HG03439 (cell line): ENCODE measurements at regions not wholly inside any gene's neighbourhood (a gene's known extent, or its start where the extent isn't known, plus 50 kb on each side); places are given as distances from the start of the nearest gene placed in this dataset.

Experiments used
- ATAC-seq: cut with Tn5 transposase; IDR thresholded peaks from one replicate; pipeline ENCODE4 v1.9.1; 2021; ENCODE audit warnings: mild to moderate bottlenecking, moderate library complexity; ENCODE audit not compliant: unreplicated experiment

- no peak for ATAC-seq
Measured at GRCh38 chr21:27156666-27157065, 189.8 kb upstream of the ADAMTS5 start.

DNA sequence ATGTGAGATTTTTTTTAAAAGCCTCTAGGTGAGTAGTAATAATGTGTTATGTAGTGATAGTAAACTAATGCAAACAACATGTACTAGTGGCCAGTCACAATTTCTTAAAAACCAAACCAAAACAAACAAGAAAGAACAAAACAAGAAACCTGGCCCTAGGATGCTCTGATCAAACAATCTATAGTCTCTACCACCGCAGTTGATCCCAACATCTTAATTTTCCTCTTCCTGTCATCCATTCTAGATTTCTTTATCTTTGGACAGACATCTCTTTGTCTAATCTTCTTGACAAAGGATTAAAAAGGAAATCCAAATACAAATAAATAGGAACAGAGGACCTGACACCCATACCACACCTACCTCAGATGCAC lies 188.2 kb upstream of the ADAMTS5 start:
- no peak for ATAC-seq

GRCh38 chr21:27154451-27155129 lies 187.7 kb upstream of the ADAMTS5 start:
- ATAC-seq: no peak

GRCh38 chr21:27152996-27153395 lies 186.1 kb upstream of the ADAMTS5 start:
- ATAC-seq: no peak

GRCh38 chr21:27149034-27149433 lies 182.1 kb upstream of the ADAMTS5 start:
- ATAC-seq: no peak

GRCh38 chr21:27146268-27146667 lies 179.4 kb upstream of the ADAMTS5 start:
- ATAC-seq: no peak

DNA sequence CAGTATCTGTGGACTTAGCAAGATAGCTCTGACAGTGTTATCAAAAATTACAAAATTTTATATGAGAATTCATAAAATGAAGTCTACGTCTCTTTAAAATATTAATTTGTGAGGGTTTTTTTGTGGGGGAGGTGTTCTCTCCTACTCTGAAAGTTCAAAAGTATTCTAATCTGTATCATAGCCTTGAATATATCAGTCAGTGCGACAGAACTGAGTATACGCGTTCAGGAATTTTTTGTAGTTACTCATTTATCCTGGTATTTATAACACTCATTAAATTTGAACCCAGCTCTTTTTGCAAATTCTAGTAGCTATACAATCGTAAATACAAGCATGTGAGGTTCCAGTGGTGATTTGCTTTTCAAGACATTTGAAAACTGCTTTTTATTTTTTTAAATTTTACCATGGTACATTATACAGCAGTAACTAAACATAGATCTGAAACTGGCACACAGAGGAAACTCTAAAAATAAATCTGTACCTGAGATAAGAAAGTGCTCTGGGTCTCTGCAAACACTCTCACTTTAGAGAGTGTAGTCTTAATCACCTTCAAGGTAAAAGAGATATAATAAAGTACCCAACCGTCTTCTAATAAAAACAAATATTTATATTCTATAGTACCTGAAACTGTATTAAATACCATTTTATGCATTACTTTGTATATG lies 178.4 kb upstream of the ADAMTS5 start:
- no peak for ATAC-seq

- no peak for ATAC-seq
Measured at GRCh38 chr21:27143476-27143875, 176.6 kb upstream of the ADAMTS5 start.

DNA sequence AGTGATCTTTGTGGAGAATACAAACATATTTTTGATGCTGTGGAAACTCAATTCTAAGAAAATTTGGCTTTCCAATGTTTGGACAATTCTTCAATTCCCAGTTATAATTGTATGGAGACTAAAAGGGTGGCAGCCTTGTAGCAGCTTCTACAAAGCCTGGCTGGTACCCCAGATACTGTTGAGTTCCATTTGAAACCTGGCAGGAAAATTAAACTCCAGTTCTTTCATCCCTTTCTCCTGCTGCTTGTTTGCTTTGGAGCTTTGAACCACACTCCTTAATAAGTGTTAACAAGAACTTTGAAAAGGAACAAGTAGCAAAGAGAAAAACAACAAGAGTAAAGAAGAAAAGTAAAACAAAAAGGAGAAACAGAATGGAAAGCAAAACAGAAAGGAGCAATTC lies 172.6 kb upstream of the ADAMTS5 start:
- no peak for ATAC-seq

DNA sequence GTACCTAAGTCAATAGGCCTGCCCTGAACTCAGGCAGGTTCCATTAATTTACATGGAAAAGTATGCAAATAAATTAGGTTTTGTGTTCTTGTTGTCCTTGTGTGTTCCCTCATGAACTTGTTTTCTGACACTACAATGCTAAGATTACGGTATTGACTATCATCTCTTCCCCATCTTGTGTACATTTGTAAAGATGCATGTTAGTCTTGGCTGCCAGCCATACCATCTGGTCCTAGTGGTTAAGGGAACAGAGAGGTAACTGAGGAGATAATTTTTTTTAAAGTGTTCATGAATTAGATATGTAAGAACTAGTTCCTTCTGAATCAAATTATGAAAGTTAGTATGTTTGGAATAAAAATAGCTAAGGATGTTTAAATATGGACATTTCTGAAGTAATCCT lies 167.6 kb upstream of the ADAMTS5 start:
- ATAC-seq: no peak

- ATAC-seq: no peak
Measured at GRCh38 chr21:27132266-27132665, 165.4 kb upstream of the ADAMTS5 start.

DNA sequence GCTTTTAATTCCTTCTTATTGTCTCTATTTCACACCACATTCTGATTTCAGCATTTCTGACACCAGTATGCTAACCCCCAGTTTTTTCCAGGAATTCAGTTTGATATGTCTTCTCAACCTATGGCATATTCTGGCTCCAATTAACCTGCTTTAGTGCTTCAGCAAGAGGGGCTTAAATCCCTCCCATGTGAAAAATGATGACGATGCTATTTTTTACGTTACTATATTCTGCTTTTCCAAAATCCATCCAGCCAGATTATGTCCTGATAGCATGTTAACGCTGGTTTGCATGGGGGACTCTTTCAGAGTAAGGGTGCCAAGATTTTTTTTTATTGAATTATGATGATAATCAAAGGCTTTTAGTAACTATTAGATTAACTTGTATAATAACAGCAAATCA lies 163.3 kb upstream of the ADAMTS5 start:
- ATAC-seq: no peak

DNA sequence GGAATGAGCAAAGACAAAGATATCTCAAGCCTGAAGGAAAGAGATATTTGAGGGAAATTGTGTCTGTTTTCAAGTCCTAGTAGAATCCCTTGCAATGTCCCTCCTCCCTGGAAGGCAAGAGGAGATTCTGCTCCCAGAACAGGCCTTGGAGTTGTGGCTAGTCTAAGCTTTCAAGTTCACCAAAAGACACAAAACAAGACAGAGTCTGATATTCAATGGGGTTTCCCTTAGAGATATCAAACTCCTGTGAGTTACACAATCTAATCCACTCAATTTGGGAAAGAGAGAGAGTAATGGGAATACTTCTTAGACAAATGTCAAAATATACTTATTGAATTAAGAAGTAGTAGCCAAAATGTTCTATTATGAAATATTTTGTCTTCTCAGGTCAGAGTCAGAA lies 162.8 kb upstream of the ADAMTS5 start:
- ATAC-seq: no peak

DNA sequence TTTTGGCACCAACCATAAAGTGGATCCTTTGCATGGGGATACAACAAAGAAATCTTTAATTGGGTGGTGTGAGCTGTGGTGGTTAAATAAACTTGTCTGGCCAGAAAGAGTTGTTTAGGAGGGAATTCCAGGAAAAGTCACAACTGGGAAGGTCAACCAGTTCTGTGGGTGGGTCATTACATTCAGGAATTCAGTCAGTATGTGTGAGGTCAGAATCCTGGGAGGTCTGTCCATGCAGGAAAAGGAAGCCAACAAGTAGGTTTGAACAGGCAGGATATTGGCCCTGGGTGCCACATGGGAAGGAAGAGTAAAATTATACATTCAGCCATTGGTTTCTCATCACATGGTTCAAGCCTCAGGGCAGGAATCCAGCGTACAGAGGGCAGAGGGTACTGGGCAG lies 162.3 kb upstream of the ADAMTS5 start:
- no peak for ATAC-seq

DNA sequence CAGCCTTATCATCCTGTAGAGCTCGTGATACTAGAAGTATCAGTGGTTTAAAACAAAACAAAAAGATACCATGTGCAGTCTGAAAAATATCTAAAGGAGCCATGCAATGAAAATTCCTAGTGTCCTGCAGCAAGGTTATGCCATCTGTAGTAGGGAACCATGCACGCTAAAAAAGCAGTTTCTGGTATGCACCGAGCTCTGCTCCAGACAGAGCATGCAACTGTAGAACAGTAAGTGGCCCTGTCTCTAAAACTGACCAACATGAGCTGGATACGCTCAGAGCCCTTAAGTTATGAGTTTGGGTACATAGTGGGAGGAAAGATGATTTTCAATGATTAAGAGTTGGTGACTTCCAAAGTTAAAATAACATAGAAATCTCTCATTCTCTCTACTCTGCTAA lies 159.3 kb upstream of the ADAMTS5 start:
- ATAC-seq: no peak

GRCh38 chr21:27122686-27123085 lies 155.8 kb upstream of the ADAMTS5 start:
- ATAC-seq: no peak

- no peak for ATAC-seq
Measured at GRCh38 chr21:27114111-27114510, 147.2 kb upstream of the ADAMTS5 start.

- no peak for ATAC-seq
Measured at GRCh38 chr21:27112186-27112585, 145.3 kb upstream of the ADAMTS5 start.

DNA sequence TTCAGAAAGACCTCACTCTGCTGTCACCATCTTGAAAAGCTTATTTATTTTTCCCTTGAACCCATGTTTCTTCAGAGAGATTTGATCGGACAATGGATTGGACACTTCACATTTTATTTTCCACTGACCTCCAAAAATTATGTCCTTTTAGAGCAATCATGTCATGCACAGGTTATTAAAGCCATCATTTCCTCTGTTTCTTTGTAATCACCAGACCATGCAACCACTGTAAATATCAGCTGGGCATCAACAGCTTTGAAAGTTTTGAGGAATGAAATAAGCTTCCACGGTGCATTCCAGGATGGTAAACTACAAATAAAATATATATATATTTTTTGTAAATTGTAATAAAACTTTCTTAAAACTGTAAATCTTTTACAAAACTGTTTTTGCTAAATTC lies 144.1 kb upstream of the ADAMTS5 start:
- ATAC-seq: no peak

GRCh38 chr21:27108701-27109100 lies 141.8 kb upstream of the ADAMTS5 start:
- ATAC-seq: no peak

DNA sequence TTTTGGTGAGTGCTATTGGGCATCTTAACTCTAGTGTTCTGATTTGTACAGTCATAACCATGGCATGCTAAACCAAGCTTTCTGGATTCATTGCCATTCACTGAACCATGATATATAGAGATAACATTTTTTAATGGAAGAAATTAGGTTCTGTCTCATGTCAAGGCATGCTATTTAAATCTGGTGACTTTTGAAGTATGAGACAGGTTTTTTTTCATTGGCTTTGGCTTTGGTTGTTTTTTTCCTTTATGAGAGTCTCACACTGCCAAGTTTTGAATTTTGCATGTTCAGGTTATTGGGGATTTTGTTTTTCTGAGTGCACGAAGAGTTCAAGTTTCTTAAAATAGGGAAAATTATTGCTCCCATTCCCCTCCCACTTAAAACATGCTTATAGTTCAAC lies 141.3 kb upstream of the ADAMTS5 start:
- no peak for ATAC-seq

DNA sequence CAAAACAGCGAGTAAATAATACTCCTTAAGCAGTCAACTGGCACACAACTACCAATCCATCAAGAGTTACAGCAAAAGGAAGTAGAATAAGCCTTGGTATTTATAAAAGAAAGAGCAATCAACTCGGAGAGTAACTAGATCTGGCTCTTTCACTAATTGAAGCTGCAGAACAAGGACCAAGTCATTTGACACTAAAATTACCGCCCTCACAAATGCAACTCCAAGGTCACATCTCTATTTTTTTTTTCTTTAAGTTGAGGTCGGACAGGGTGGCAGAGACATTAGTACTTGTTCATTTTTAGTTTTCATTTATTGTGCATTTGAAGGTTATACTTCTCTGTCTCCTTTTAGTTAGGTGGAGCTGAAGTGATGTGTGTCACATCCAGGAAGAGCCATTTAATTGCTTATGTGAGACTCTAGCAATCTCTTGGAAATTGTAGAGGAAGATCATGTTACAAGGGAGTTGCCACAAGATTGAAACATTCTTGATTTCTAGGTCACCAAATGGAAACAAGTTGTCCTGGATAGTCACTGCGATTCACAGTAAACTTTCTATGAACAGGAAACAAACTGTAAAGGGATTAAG lies 138.1 kb upstream of the ADAMTS5 start:
- ATAC-seq: no peak

DNA sequence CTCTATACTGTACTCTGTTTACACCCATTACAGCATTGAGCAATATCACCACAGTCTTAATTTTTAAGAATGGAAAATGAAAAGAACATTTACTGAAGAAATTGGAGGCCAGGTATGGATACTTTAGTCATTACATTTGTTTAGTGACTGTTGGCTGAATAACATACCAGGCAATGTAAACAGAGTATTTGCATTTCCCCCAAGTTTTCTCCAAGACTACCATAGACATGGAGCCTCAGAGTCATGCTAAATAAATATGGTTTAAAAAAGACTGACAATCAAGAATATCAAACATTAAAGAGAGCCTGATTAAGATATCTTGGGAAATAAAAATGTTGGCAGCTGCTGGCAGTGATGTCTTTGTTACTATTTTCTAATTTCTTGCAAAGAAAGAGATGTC lies 136.9 kb upstream of the ADAMTS5 start:
- ATAC-seq: no peak
